ENCODE measurements at regions not wholly inside any gene's neighbourhood (a gene's known extent, or its start where the extent isn't known, plus 50 kb on each side); places are given as distances from the start of the nearest gene placed in this dataset.

DNA sequence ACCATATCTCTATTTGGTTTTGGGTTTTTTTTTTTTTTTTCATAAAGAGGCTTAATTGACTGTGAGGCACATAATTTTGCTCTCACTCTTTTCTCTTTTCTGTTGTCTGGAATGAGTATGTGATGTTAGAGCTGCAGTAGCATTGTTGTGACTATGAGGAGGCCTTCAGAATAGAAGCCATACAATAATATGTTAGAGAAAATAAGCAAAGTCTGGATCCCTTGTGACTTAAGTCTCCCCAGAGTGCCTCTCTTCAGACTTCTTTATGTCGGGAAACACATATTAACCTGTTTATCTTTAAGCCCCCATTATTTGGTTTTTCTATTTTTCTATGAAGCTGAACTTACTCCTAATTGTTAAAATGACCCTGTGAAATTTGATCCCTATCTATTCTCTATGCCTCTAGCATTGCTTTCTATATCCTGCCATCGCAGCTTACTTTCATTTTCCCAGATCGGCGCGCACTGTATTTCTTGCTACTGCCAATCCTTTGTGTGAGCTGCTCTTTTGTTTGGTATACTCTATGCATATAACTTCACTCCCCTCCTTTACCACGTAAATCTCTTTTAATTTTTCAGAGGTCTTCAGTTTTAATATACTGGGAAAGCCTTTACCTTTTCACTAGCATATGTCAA is 372.5 kb upstream of the KCNN2 start:
- Histone ChIP-seq H3F3A (ENCODE audit: insufficient read depth, low read length) (no peaks in the 10 kb centered on the region), H3K27me3 (ENCODE audit: insufficient read depth, low read length) (no peaks in the 10 kb centered on the region), H3K4me2 (ENCODE audit: low read length) (no peak overlapping the region), H3K4me1 (ENCODE audit: insufficient read depth, low read length, severe bottlenecking) (no peaks in the 10 kb centered on the region), H3K79me2 (ENCODE audit: insufficient read depth, low read length) (no peaks in the 10 kb centered on the region), H4K20me1 (ENCODE audit: insufficient read depth, low read length) (no peaks in the 10 kb centered on the region), H3K9me2 (ENCODE audit: low read depth, low read length) (no peaks in the 10 kb centered on the region), H3K4me3 (ENCODE audit: low read depth, low read length, poor library complexity, severe bottlenecking) (no peak overlapping the region), H2AFZ (ENCODE audit: low read length) (no peak overlapping the region), H3K36me3 (ENCODE audit: insufficient read depth, low read length) (no peaks in the 10 kb centered on the region), H3K27ac (ENCODE audit: low read depth, low read length, poor library complexity, severe bottlenecking) (no peak overlapping the region), H3K9ac (ENCODE audit: low read length) (no peak overlapping the region), H3K9me3 (ENCODE audit: low read length) (no peaks in the 10 kb centered on the region)
- TF ChIP-seq EZH2 (IDR thresholded peaks at IDR 0.05; ENCODE audit: borderline replicate concordance, low read length): no peak
- TF ChIP-seq, protein P1, sequence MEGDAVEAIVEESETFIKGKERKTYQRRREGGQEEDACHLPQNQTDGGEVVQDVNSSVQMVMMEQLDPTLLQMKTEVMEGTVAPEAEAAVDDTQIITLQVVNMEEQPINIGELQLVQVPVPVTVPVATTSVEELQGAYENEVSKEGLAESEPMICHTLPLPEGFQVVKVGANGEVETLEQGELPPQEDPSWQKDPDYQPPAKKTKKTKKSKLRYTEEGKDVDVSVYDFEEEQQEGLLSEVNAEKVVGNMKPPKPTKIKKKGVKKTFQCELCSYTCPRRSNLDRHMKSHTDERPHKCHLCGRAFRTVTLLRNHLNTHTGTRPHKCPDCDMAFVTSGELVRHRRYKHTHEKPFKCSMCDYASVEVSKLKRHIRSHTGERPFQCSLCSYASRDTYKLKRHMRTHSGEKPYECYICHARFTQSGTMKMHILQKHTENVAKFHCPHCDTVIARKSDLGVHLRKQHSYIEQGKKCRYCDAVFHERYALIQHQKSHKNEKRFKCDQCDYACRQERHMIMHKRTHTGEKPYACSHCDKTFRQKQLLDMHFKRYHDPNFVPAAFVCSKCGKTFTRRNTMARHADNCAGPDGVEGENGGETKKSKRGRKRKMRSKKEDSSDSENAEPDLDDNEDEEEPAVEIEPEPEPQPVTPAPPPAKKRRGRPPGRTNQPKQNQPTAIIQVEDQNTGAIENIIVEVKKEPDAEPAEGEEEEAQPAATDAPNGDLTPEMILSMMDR (IDR thresholded peaks at IDR 0.05; ENCODE audit: low read length): no peak

DNA sequence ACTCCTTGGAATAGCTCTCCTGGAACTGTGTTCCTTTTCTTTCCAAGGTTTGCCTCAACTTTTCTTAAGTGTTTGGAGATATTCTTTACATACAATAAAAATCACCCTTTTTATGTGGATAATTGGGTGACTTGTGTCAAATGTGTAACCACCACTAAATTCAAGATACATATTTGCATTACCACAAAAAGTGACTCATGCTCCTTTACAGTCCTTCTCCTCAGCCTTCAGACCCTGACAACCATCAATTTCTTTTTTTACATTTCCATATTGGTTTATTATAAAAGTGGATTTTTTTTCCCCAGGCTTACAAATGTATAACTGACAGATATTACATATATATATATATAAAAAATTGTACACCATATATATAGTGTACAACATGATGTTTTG is 372.0 kb upstream of the KCNN2 start:
- H4K20me1 ChIP-seq (ENCODE audit: insufficient read depth, low read length): no peaks in the 10 kb centered on the region
- H2AFZ ChIP-seq (ENCODE audit: low read length): no peak overlapping the region
- H3K9me3 ChIP-seq (ENCODE audit: low read length): no peaks in the 10 kb centered on the region
- no peaks in the 10 kb centered on the region for H3F3A ChIP-seq (ENCODE audit: insufficient read depth, low read length)
- no peak overlapping the region for H3K4me2 ChIP-seq (ENCODE audit: low read length)
- no peak overlapping the region for H3K27ac ChIP-seq (ENCODE audit: low read depth, low read length, poor library complexity, severe bottlenecking)
- no peaks in the 10 kb centered on the region for H3K79me2 ChIP-seq (ENCODE audit: insufficient read depth, low read length)
- H3K36me3 ChIP-seq (ENCODE audit: insufficient read depth, low read length): no peaks in the 10 kb centered on the region
- no peak for TF ChIP-seq EZH2 (IDR thresholded peaks at IDR 0.05; ENCODE audit: borderline replicate concordance, low read length)
- TF ChIP-seq, protein P1 (IDR thresholded peaks at IDR 0.05; ENCODE audit: low read length): no peak
- H3K9ac ChIP-seq (ENCODE audit: low read length): no peak overlapping the region
- no peaks in the 10 kb centered on the region for H3K27me3 ChIP-seq (ENCODE audit: insufficient read depth, low read length)
- no peak overlapping the region for H3K4me3 ChIP-seq (ENCODE audit: low read depth, low read length, poor library complexity, severe bottlenecking)
- no peaks in the 10 kb centered on the region for H3K4me1 ChIP-seq (ENCODE audit: insufficient read depth, low read length, severe bottlenecking)
- H3K9me2 ChIP-seq (ENCODE audit: low read depth, low read length): no peaks in the 10 kb centered on the region

DNA sequence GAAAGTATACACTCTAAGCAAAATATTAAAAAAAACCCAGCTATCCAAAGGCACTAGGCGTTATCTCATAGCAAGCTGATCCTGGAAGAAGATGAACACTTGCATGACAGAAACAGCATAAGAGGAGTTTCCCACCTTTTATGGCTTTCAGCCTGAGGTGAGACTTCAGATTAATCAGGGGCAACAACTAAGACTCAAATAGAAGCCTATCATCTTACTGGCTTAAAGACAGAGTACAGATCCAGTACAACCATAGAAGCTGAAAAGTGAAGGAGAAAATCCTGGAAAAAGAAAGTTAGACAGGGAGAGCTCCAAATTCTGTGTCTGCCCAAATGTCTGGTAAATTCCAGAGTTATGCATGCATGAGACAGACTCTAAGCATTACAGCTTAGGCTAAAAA is 360.8 kb upstream of the KCNN2 start:
- Histone ChIP-seq H3K27me3 (ENCODE audit: insufficient read depth, low read length) (no peaks in the 10 kb centered on the region), H4K20me1 (ENCODE audit: insufficient read depth, low read length) (no peaks in the 10 kb centered on the region)

More for the DNA sequence above, 360.8 kb upstream of the KCNN2 start:
- Histone ChIP-seq H3K27ac (ENCODE audit: low read depth, low read length, poor library complexity, severe bottlenecking) (no peak overlapping the region), H3K9me3 (ENCODE audit: low read length) (no peaks in the 10 kb centered on the region), H3K9me2 (ENCODE audit: low read depth, low read length) (no peaks in the 10 kb centered on the region), H3K9ac (ENCODE audit: low read length) (no peak overlapping the region), H3F3A (ENCODE audit: insufficient read depth, low read length) (no peaks in the 10 kb centered on the region), H3K4me2 (ENCODE audit: low read length) (no peak overlapping the region), H3K79me2 (ENCODE audit: insufficient read depth, low read length) (no peaks in the 10 kb centered on the region), H3K4me1 (ENCODE audit: insufficient read depth, low read length, severe bottlenecking) (no peaks in the 10 kb centered on the region), H2AFZ (ENCODE audit: low read length) (no peak overlapping the region), H3K36me3 (ENCODE audit: insufficient read depth, low read length) (no peaks in the 10 kb centered on the region), H3K4me3 (ENCODE audit: low read depth, low read length, poor library complexity, severe bottlenecking) (no peak overlapping the region)
- no peak for TF ChIP-seq EZH2 (IDR thresholded peaks at IDR 0.05; ENCODE audit: borderline replicate concordance, low read length)
- TF ChIP-seq, protein P1 (IDR thresholded peaks at IDR 0.05; ENCODE audit: low read length): no peak
